ENCODE measurements at regions not wholly inside any gene's neighbourhood (a gene's known extent, or its start where the extent isn't known, plus 50 kb on each side); places are given as distances from the start of the nearest gene placed in this dataset.

GRCh38 chr13:33891196-33891742 lies 73.3 kb downstream of the RFC3 start:
- no peaks in the 10 kb centered on the region; the same call in 1 of the 2 replicates for H3K9me3 ChIP-seq (ENCODE audit: insufficient read depth, low read depth, low read length)
- TF ChIP-seq, protein P1, sequence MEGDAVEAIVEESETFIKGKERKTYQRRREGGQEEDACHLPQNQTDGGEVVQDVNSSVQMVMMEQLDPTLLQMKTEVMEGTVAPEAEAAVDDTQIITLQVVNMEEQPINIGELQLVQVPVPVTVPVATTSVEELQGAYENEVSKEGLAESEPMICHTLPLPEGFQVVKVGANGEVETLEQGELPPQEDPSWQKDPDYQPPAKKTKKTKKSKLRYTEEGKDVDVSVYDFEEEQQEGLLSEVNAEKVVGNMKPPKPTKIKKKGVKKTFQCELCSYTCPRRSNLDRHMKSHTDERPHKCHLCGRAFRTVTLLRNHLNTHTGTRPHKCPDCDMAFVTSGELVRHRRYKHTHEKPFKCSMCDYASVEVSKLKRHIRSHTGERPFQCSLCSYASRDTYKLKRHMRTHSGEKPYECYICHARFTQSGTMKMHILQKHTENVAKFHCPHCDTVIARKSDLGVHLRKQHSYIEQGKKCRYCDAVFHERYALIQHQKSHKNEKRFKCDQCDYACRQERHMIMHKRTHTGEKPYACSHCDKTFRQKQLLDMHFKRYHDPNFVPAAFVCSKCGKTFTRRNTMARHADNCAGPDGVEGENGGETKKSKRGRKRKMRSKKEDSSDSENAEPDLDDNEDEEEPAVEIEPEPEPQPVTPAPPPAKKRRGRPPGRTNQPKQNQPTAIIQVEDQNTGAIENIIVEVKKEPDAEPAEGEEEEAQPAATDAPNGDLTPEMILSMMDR (conservative IDR thresholded peaks at IDR 0.05; ENCODE audit: low read length), result no peak
- TF ChIP-seq EZH2phosphoT487 (IDR thresholded peaks at IDR 0.05; ENCODE audit: borderline replicate concordance), result no peak
- H3K4me1 ChIP-seq (ENCODE audit: insufficient read depth, low read length, poor library complexity, severe bottlenecking), result no peaks in the 10 kb centered on the region
- no peak overlapping the region for H3K9ac ChIP-seq (ENCODE audit: low read depth, low read length, poor library complexity, severe bottlenecking)
- no peaks in the 10 kb centered on the region for H3F3A ChIP-seq (ENCODE audit: low read depth)
- no peaks in the 10 kb centered on the region for H3K79me2 ChIP-seq (ENCODE audit: insufficient read depth, low read length)
- H3K27me3 ChIP-seq (ENCODE audit: insufficient read depth, low read length, poor library complexity, severe bottlenecking), result no peaks in the 10 kb centered on the region
- H3K4me3 ChIP-seq (ENCODE audit: low read length, poor library complexity, severe bottlenecking), result no peak overlapping the region
- no peaks in the 10 kb centered on the region for H4K20me1 ChIP-seq (ENCODE audit: insufficient read depth, low read length, poor library complexity, severe bottlenecking)
- no peaks in the 10 kb centered on the region; the same call in 1 of the 2 replicates for H3K36me3 ChIP-seq (ENCODE audit: insufficient read depth, low read length)
- H3K4me2 ChIP-seq (ENCODE audit: low read depth, low read length, poor library complexity, severe bottlenecking), result no peak overlapping the region
- no peak overlapping the region for H2AFZ ChIP-seq (ENCODE audit: low read length)
- no peaks in the 10 kb centered on the region for H3K9me2 ChIP-seq (replicated peaks; ENCODE audit: low read depth, low read length)

GRCh38 chr13:33893559-33893958 lies 75.6 kb downstream of the RFC3 start:
- H3K4me3 ChIP-seq (ENCODE audit: low read length, poor library complexity, severe bottlenecking), result no peak overlapping the region
- TF ChIP-seq, protein P1 (conservative IDR thresholded peaks at IDR 0.05; ENCODE audit: low read length), result no peak
- no peak for TF ChIP-seq EZH2phosphoT487 (IDR thresholded peaks at IDR 0.05; ENCODE audit: borderline replicate concordance)
- no peaks in the 10 kb centered on the region; the same call in 1 of the 2 replicates for H3K9me3 ChIP-seq (ENCODE audit: insufficient read depth, low read depth, low read length)

GRCh38 chr13:33904431-33904830 lies 86.5 kb downstream of the RFC3 start:
- no peaks in the 10 kb centered on the region for H3K36me3 ChIP-seq (ENCODE audit: insufficient read depth, low read length)
- H3K4me2 ChIP-seq (ENCODE audit: low read depth, low read length, poor library complexity, severe bottlenecking), result no peak overlapping the region
- H3K79me2 ChIP-seq (ENCODE audit: insufficient read depth, low read length), result no peaks in the 10 kb centered on the region
- H3K4me3 ChIP-seq (ENCODE audit: low read length, poor library complexity, severe bottlenecking), result no peak overlapping the region
- no peaks in the 10 kb centered on the region for H3F3A ChIP-seq (ENCODE audit: low read depth)
- no peaks in the 10 kb centered on the region for H3K4me1 ChIP-seq (ENCODE audit: insufficient read depth, low read length, poor library complexity, severe bottlenecking)
- no peak overlapping the region for H2AFZ ChIP-seq (ENCODE audit: low read length)
- H3K9me3 ChIP-seq (ENCODE audit: insufficient read depth, low read depth, low read length), result no peaks in the 10 kb centered on the region; the same call in 1 of the 2 replicates
- no peaks in the 10 kb centered on the region for H3K9me2 ChIP-seq (replicated peaks; ENCODE audit: low read depth, low read length)
- no peak overlapping the region for H3K9ac ChIP-seq (ENCODE audit: low read depth, low read length, poor library complexity, severe bottlenecking)
- no peaks in the 10 kb centered on the region for H4K20me1 ChIP-seq (ENCODE audit: insufficient read depth, low read length, poor library complexity, severe bottlenecking)
- TF ChIP-seq EZH2phosphoT487 (IDR thresholded peaks at IDR 0.05; ENCODE audit: borderline replicate concordance), result no peak
- TF ChIP-seq, protein P1 (conservative IDR thresholded peaks at IDR 0.05; ENCODE audit: low read length), result no peak
- H3K27me3 ChIP-seq (ENCODE audit: insufficient read depth, low read length, poor library complexity, severe bottlenecking), result no peaks in the 10 kb centered on the region

More at GRCh38 chr13:33893559-33893958, 75.6 kb downstream of the RFC3 start:
- Histone ChIP-seq H3K9me2 (replicated peaks; ENCODE audit: low read depth, low read length) (no peaks in the 10 kb centered on the region), H4K20me1 (ENCODE audit: insufficient read depth, low read length, poor library complexity, severe bottlenecking) (no peaks in the 10 kb centered on the region), H2AFZ (ENCODE audit: low read length) (no peak overlapping the region), H3K27me3 (ENCODE audit: insufficient read depth, low read length, poor library complexity, severe bottlenecking) (no peaks in the 10 kb centered on the region), H3K4me2 (ENCODE audit: low read depth, low read length, poor library complexity, severe bottlenecking) (no peak overlapping the region), H3F3A (ENCODE audit: low read depth) (no peaks in the 10 kb centered on the region), H3K79me2 (ENCODE audit: insufficient read depth, low read length) (no peaks in the 10 kb centered on the region), H3K9ac (ENCODE audit: low read depth, low read length, poor library complexity, severe bottlenecking) (no peak overlapping the region), H3K36me3 (ENCODE audit: insufficient read depth, low read length) (no peaks in the 10 kb centered on the region; the same call in 1 of the 2 replicates), H3K4me1 (ENCODE audit: insufficient read depth, low read length, poor library complexity, severe bottlenecking) (no peaks in the 10 kb centered on the region)
